HG03095 (cell line): ENCODE measurements at regions not wholly inside any gene's neighbourhood (a gene's known extent, or its start where the extent isn't known, plus 50 kb on each side); places are given as distances from the start of the nearest gene placed in this dataset.
"Not testable (repeated sequence)": the region's sequence is repeated elsewhere in the genome, so short reads cannot be mapped to it uniquely, and the experiment has no call there.

Experiments
- ATAC-seq: cut with Tn5 transposase; IDR thresholded peaks from one replicate; pipeline ENCODE4 v1.9.1; 2021; ENCODE audit warnings: moderate library complexity; ENCODE audit not compliant: unreplicated experiment

DNA sequence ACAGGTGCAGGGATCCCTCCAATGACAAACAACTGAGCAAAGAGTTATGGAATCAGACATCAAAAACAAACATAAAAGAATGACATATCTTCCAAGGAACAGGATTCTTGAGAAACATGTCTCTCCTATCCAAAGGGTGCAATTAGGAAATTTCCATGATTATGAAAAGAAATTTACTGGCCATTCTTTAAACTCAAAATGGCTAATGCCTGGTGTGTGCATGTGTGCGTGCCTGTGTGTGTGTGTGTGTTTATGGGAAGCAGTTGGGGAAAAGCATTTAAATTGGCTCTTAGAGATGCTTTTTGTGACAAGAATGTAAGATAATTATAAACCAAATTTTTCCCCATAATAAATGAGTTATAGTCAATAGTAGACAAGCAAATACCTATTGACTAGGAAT, 320.5 kb upstream of the THBS1 start:
- ATAC-seq, result no peak

- no peak for ATAC-seq
Observed at GRCh38 chr15:39260791-39261190, 320.1 kb upstream of the THBS1 start.

GRCh38 chr15:39261397-39262183, 319.3 kb upstream of the THBS1 start:
- ATAC-seq, result not testable (repeated sequence)

GRCh38 chr15:39262995-39263772, 317.7 kb upstream of the THBS1 start:
- ATAC-seq, result not testable (repeated sequence)

GRCh38 chr15:39265261-39265660, 315.6 kb upstream of the THBS1 start:
- ATAC-seq, result no peak

GRCh38 chr15:39266890-39267289, 314.0 kb upstream of the THBS1 start:
- ATAC-seq, result no peak

DNA sequence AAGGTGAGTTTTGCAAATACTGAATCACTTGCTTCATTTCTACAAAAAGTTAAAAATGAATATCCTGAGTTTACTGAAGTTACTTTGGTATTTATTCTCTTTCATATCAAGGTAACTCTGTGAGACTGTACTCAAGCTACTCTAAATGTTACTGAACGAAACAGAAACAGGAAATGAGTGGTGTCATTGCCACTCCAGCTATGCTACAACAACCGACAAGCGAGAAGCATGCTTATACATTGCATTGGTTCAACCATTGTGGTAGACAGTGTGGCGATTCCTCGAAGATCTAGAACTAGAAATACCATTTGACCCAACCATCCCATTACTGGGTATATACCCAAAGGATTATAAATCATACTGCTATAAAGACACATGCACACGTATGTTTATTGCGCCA, 313.2 kb upstream of the THBS1 start:
- no peak for ATAC-seq

GRCh38 chr15:39269352-39269751, 311.5 kb upstream of the THBS1 start:
- no peak for ATAC-seq

- no peak for ATAC-seq
Observed at GRCh38 chr15:39269821-39270220, 311.1 kb upstream of the THBS1 start.

DNA sequence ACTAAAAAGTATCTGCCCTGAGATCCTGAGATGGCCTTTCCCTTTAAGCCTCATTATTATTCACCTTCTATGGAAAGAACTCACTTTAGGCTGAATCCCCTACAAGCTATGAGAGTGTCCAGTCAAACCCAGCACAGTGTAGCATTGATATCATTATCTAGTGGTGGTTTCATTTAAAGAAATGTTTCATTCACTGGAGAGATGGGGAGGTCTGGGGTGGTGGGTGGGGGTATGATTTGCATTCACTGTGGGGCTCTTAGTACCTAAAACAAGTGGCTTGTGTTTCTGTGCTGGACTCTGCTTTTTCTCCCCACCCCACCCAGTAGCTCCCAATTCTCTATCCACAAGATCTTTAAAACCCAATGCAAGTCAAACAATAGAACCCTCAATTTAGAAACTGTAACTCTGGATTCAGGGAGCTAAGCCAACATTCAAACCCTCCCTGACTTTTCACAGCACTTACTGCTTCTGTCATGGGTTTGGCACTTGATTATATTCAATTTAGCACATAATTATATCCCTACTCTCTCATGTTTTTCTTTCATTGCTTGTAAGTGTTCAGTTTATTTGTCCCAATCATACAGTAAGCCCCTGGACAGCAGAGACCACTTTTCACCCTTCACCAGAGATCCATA, 310.5 kb upstream of the THBS1 start:
- no peak for ATAC-seq

GRCh38 chr15:39270934-39271333, 309.9 kb upstream of the THBS1 start:
- ATAC-seq, result no peak

GRCh38 chr15:39272901-39273300, 308.0 kb upstream of the THBS1 start:
- no peak for ATAC-seq

DNA sequence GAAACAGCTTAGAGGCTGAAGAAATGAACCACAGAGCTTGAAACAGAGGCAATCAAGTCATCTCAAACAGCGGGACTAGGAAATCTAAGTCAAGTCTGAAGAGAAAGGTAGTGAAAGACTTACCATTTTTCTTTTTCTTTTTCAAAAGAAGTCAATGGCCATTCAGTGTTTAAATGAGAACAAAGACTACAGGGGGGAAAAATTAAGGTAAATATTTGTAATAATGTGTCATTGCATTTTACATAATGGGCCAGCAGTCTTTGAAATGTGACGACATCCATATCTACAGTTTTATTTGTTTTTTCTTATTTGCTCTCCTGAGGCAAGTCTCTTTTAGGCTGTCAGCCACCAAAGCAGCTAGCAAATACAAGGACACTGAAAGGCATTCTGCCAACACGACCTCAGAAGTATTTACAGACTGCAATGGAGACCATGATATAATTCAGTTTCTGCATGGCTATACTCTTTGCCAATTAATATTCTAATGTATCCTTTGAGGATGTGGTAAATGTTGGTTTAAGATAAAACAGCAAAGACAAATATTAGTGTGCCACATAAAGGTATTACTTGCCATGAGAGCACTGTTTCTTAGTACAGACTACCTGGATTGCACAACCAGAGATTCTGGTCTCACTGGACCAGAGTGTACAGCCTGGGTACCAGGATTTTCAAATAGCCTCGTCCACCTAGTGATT, 307.0 kb upstream of the THBS1 start:
- ATAC-seq, result no peak

DNA sequence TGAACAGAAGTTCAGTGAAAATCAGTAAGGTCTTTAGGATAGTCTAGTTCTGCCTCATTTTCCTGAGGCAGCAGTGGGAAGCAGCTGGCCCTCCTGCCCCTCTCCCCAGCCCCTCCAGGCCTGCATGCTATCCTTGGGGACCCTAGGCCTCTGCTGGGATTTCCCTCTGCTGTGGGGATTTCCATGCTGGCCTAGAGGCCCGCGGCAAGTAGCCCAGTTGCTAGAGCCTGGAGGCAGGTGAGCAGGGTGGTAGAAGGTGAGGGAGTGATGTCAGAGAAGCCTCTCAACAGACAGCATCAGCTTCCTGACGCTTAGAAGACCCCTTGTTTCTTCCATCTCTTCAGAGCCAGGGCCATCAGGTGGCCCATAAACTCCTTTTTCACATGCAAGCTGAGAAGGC, 305.8 kb upstream of the THBS1 start:
- ATAC-seq, result no peak

GRCh38 chr15:39279311-39279710, 301.6 kb upstream of the THBS1 start:
- no peak for ATAC-seq

DNA sequence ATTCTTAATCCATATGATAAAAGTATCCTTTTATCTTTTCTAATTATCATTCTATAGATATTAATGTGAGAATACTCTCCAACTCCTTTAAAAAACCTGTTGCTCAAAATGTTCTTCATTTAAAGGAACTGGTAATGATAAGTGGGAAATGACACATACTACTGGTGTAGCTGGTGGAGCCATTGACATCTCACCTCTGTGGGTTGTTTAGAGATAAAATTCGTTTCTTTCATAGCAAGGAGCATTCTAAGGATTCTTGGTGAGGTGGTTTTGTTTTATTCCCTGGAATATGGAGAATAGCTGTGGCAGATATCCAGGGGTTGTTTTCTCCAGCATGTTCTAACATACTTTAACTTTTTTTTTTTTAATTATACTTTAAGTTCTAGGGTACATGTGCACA, 299.8 kb upstream of the THBS1 start:
- no peak for ATAC-seq

DNA sequence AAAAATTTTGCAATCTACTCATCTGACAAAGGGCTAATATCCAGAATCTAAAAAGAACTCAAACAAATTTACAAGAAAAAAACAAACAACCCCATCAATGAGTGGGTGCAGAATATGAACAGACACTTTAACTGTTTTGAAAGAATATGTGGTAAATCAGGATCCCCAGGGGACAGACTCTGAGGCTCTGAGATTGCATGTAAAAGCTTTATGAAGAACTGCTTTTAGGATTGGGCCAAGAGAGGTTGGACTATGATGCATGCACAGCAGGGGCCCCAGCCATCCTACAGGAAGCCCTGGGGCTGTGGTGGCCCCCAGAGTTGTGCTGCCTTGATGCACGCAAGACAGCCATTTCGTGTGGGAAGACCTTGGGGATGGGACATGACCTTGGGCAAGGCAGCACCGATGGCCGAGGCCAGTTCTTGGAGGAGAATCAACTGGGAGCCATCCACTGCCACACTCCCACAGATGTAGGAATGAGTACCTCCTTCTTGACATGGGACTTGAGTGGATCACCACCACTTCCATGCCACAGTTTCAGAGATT, 298.1 kb upstream of the THBS1 start:
- ATAC-seq, result no peak

DNA sequence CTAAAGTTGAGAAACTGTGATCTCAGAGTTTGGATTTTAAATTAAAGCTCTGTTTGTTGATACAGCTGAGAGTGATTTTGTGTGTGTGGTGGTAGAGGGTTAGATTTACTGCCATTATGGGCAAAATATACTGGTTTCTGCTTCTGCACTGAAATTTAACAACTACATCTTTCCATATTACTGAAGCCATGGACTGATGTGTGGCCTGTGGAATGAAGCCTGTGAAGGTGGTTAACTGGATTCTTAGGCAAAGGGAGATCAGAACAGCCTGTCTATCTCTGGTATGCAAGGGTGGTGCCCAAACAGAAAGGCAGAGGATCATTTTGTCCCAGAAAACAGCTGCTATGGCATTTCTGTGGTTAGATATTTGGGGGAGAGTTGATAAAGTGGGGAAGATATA, 297.3 kb upstream of the THBS1 start:
- ATAC-seq, result no peak

DNA sequence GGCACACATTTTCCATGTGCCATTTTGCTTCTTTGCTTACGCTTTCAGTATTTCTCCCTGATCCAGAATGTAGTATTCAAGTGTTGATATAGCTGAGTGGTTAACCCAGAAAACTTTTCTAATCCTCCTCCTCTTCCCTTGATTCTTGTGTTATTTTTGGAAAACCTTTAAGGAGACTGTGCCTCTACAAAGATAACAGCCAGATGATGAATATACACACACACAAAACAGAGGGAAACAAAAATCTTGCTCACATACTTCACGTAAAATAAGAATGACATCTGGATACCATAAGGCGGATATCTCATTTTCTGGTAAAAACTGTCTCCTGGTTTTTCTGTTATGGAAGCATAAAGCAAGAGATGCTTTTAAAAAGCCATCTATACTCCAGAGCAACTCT, 295.8 kb upstream of the THBS1 start:
- no peak for ATAC-seq

GRCh38 chr15:39285663-39286062, 295.2 kb upstream of the THBS1 start:
- no peak for ATAC-seq

DNA sequence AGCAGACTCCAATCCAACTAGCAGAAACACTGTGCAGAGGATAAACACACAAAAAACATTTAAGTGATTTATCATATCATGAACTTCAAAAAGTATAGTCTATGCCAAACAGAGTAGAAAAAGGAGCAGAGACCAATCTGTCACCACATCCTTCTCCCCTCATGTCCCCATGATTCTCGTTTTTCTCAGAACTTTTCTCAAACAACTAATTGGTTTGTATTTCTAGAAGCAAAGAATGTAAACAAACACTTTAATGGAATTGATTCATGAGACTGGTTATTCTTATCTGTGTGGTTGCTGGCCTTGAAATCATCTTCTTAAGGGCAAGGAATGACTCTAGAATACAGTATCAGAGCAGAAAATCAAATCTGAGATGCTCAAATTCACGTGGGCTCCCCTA, 294.2 kb upstream of the THBS1 start:
- ATAC-seq, result no peak
